ENCODE measurements at regions not wholly inside any gene's neighbourhood (a gene's known extent, or its start where the extent isn't known, plus 50 kb on each side); places are given as distances from the start of the nearest gene placed in this dataset.

GRCh38 chr6:135583256-135583761, 85.8 kb upstream of the AHI1 start:
- DNase-seq, result no peak
- no peaks in the 10 kb centered on the region for H3K36me3 ChIP-seq
- no peak overlapping the region for H3K27ac ChIP-seq
- no peak overlapping the region for H3K4me3 ChIP-seq
- no peaks in the 10 kb centered on the region for H3K4me1 ChIP-seq
- 60 to 76% (median 67%) methylated on average over 1 of the region's 1 CpG for WGBS, 4 donors
- intact Hi-C loops (cut with DNase I), result no loop called here
- H3K9me3 ChIP-seq, result no peaks in the 10 kb centered on the region
- TF ChIP-seq CTCF (IDR thresholded peaks at IDR 0.05) (no peak), POLR2A (IDR thresholded peaks at IDR 0.05) (no peak)
- no peaks in the 10 kb centered on the region for H3K27me3 ChIP-seq
- no peak for ATAC-seq

- no peaks in the 10 kb centered on the region for H3K4me1 ChIP-seq
- TF ChIP-seq CTCF (IDR thresholded peaks at IDR 0.05) (no peak), POLR2A (IDR thresholded peaks at IDR 0.05) (no peak)
- H3K4me3 ChIP-seq, result no peak overlapping the region
- H3K36me3 ChIP-seq, result no peaks in the 10 kb centered on the region
- DNase-seq (no peak), ATAC-seq (no peak)
- WGBS, 4 donors, result 61 to 90% (median 84%) methylated on average over 2 of the region's 2 CpGs
- no peaks in the 10 kb centered on the region for H3K9me3 ChIP-seq
- H3K27me3 ChIP-seq, result no peaks in the 10 kb centered on the region
- intact Hi-C loops (cut with DNase I), result no loop called here
- H3K27ac ChIP-seq, result no peak overlapping the region
Observed at GRCh38 chr6:135586388-135586787, 88.8 kb upstream of the AHI1 start.

GRCh38 chr6:135586844-135587243, 89.3 kb upstream of the AHI1 start:
- ATAC-seq (no peak), DNase-seq (no peak)
- Histone ChIP-seq H3K36me3 (no peaks in the 10 kb centered on the region), H3K4me3 (no peak overlapping the region), H3K4me1 (no peaks in the 10 kb centered on the region), H3K27me3 (no peaks in the 10 kb centered on the region), H3K9me3 (no peaks in the 10 kb centered on the region), H3K27ac (no peak overlapping the region)
- 84 to 92% (median 91%) methylated on average over 4 of the region's 4 CpGs for WGBS, 4 donors
- intact Hi-C loops (cut with DNase I), result no loop called here
- TF ChIP-seq CTCF (IDR thresholded peaks at IDR 0.05), result no peak
- TF ChIP-seq POLR2A (IDR thresholded peaks at IDR 0.05), result no peak

- H3K27ac ChIP-seq, result no peak overlapping the region
- no peaks in the 10 kb centered on the region for H3K36me3 ChIP-seq
- no peaks in the 10 kb centered on the region for H3K27me3 ChIP-seq
- DNase-seq (no peak), ATAC-seq (no peak)
- H3K4me1 ChIP-seq, result no peaks in the 10 kb centered on the region
- H3K9me3 ChIP-seq, result peaks cover 0 to 12% (median 0%) of the 10 kb centered on the region in 12 donors
- intact Hi-C loops (cut with DNase I), result loop anchor here in 1 of 10 donors (2.0 kb wide), 1 partner anchor 77 kb away; no protein-coding TSS in a partner anchor
- H3K4me3 ChIP-seq, result no peak overlapping the region
- 83 to 91% (median 87%) methylated on average over 1 of the region's 1 CpG for WGBS, 4 donors
- TF ChIP-seq CTCF (IDR thresholded peaks at IDR 0.05) (no peak), POLR2A (IDR thresholded peaks at IDR 0.05) (no peak)
Observed at GRCh38 chr6:135592276-135592675, 94.7 kb upstream of the AHI1 start.

Data from heart left ventricle (tissue), 16 donors.